SK-N-MC (cell line): ENCODE measurements at regions not wholly inside any gene's neighbourhood (a gene's known extent, or its start where the extent isn't known, plus 50 kb on each side); places are given as distances from the start of the nearest gene placed in this dataset.

Experiments
- EZH2 ChIP-seq: fragments of 200-600 bp; sonication (generic); IDR thresholded peaks from one replicate; pipeline ENCODE4 v1.6.1; 2017; ENCODE audit warnings: antibody characterized with exemption
- FOXP2 ChIP-seq: optimal IDR thresholded peaks from 2 replicates; pipeline ENCODE3; 2011; ENCODE audit warnings: mild to moderate bottlenecking, moderate library complexity; ENCODE audit not compliant: insufficient read depth; ENCODE audit errors: extremely low read length, control extremely low read depth
- POLR2AphosphoS5 ChIP-seq: IDR thresholded peaks from 2 replicates; pipeline ENCODE4 v1.6.1; 2012; ENCODE audit warnings: mild to moderate bottlenecking, low read depth, low read length, borderline replicate concordance

- TF ChIP-seq EZH2 (no peak), POLR2AphosphoS5 (no peak), FOXP2 (no peak)
Observed at GRCh38 chr6:147759536-147759935, 251.0 kb downstream of the SAMD5 start.
